HG02571 (cell line): ENCODE measurements at regions not wholly inside any gene's neighbourhood (a gene's known extent, or its start where the extent isn't known, plus 50 kb on each side); places are given as distances from the start of the nearest gene placed in this dataset.
"Not testable (repeated sequence)": the region's sequence is repeated elsewhere in the genome, so short reads cannot be mapped to it uniquely, and the experiment has no call there.

Experiments used
- ATAC-seq: cut with Tn5 transposase; IDR thresholded peaks from one replicate; pipeline ENCODE4 v1.9.1; 2021; ENCODE audit warnings: mild to moderate bottlenecking, moderate library complexity; ENCODE audit not compliant: unreplicated experiment

GRCh38 chr19:30290805-30291204 lies 81.4 kb upstream of the ZNF536 start:
- ATAC-seq = not testable (repeated sequence)

GRCh38 chr19:30293051-30293785 lies 79.0 kb upstream of the ZNF536 start:
- ATAC-seq = no peak

- no peak for ATAC-seq
Measured at GRCh38 chr19:30297969-30298368, 74.2 kb upstream of the ZNF536 start.

- no peak for ATAC-seq
Measured at GRCh38 chr19:30303131-30303654, 69.0 kb upstream of the ZNF536 start.

- no peak for ATAC-seq
Measured at GRCh38 chr19:30304540-30304939, 67.6 kb upstream of the ZNF536 start.

- no peak for ATAC-seq
Measured at GRCh38 chr19:30305346-30306060, 66.7 kb upstream of the ZNF536 start.

- ATAC-seq = no peak
Measured at GRCh38 chr19:30307191-30307974, 64.8 kb upstream of the ZNF536 start.

GRCh38 chr19:30309176-30309575 lies 63.0 kb upstream of the ZNF536 start:
- ATAC-seq = no peak

GRCh38 chr19:30309905-30310601 lies 62.1 kb upstream of the ZNF536 start:
- ATAC-seq = no peak

- no peak for ATAC-seq
Measured at GRCh38 chr19:30310602-30311263, 61.5 kb upstream of the ZNF536 start.

GRCh38 chr19:30311911-30312310 lies 60.3 kb upstream of the ZNF536 start:
- ATAC-seq = no peak

- ATAC-seq = no peak
Measured at GRCh38 chr19:30312582-30313352, 59.4 kb upstream of the ZNF536 start.

GRCh38 chr19:30313353-30313750 lies 58.8 kb upstream of the ZNF536 start:
- no peak for ATAC-seq

GRCh38 chr19:30314056-30314804 lies 58.0 kb upstream of the ZNF536 start:
- ATAC-seq = no peak

- no peak for ATAC-seq
Measured at GRCh38 chr19:30314805-30315155, 57.4 kb upstream of the ZNF536 start.

GRCh38 chr19:30315159-30315558 lies 57.0 kb upstream of the ZNF536 start:
- no peak for ATAC-seq

- no peak for ATAC-seq
Measured at GRCh38 chr19:30316000-30316491, 56.1 kb upstream of the ZNF536 start.

- ATAC-seq = no peak
Measured at GRCh38 chr19:30316560-30317106, 55.6 kb upstream of the ZNF536 start.
